Amygdala (tissue), 56 donors: ENCODE measurements at regions not wholly inside any gene's neighbourhood (a gene's known extent, or its start where the extent isn't known, plus 50 kb on each side); places are given as distances from the start of the nearest gene placed in this dataset.

ENCODE experiments used
- DNase-seq, 56 donors: peaks; one replicate each; lab custom pipeline; 2025; lab: John Stamatoyannopoulos, UW

GRCh38 chr4:155524926-155525455 is 141.7 kb upstream of the GUCY1A1 start:
- no peak for DNase-seq

DNA sequence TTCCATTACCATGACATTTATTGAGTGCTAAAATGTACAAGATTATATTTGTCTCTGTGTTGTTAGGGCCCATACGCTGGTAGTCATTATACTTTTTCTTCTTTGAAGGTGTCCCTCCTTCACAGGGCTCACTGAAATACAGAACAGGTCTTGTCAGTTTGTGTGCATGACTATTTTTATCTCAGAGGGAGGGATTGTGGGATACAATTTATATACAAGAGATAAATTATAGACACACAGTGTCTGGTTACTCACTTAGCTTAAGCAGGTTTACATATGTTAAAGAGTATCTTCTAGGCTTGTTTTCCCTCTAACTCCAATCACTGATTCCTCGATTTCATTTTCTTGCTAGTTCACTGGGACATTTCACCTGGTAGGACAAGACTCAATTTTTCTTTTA is 143.3 kb upstream of the GUCY1A1 start:
- DNase-seq: no peak

DNA sequence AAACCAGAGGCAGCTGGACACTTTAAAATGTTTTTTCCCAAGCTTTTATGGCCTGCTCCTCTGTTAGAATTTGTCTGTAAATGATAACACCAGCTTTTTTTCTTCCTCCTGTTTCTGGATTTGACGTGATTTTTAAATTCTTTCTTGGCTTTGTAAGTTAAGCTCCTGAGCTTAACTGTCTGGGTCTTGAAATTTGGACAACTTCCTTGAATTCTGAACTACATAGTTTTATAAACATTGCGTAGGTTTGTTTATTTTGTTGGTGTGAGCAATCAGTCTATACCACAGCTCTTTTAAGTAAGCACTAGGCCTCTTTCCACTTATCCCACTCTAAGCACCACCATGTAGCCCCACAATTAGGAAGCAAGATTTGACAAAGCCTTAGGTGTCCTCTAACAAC is 144.4 kb upstream of the GUCY1A1 start:
- DNase-seq: no peak

- DNase-seq: no peak
Observed at GRCh38 chr4:155521382-155521781, 144.6 kb upstream of the MAP9 start.

DNA sequence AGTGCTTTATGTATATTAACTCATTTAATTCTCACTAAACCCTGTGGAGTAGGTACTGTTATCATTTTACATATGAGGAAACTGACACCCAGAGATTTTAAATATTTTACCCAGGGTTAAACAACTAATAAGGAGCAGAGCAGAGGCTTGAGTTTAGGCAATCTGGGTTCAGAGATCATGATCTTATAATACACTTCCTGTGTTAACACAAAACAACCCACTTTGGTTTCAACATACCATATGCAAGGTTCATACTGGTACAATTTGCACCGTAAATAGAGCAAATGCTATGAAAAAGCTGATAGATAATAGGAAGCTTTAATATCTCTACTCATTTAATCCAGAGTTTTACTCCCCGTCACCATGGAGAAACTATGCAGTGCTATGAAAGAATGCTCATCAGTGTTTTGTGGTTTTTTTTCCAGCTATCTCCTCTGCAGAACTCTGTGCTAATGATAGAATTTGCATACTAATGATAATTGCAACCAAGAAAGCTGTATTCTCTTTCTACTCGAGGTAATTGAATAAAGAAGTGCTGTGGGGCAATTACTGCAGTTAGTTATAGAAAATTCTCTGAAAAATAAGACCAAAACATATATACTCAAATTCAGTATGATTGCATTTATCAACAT is 138.8 kb upstream of the MAP9 start:
- no peak for DNase-seq

DNA sequence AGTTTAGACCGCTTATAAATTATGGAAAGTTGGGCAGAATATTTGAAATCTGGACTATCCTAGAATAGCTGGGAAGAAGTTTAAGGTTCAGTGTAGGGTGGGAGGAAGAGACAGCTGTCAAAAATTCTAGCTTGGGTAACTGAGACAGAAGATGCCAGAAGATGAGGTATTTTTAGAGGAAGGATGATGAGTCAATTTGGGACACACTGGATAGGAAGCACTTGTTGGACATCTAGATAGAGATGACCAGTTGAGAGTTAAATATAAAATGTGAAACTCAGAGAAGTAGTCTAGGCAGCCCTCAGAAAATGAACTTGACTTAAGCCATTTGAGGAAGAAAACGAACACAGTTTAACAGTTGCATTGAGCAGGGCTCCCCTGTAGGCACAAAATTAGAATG is 137.9 kb upstream of the MAP9 start:
- DNase-seq: no peak

DNA sequence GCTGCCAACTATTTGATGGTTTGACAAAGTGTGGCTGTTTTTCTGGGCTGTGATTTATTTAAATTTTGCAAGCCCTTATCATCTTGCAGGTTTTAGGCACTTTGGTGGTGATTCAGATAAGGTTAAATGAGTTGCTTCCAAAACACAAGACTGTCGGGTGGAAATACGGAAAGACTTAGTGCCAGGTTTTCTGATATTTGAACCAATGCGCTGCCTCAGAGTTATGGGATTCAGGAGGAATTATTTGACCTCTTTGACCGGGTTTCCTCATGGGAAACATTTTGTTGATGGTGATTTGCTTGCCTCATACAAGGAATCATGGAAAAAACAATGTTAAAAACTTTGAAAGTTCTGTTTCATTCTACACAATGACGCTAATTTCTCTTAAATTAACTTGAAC is 136.1 kb upstream of the MAP9 start:
- no peak for DNase-seq

DNA sequence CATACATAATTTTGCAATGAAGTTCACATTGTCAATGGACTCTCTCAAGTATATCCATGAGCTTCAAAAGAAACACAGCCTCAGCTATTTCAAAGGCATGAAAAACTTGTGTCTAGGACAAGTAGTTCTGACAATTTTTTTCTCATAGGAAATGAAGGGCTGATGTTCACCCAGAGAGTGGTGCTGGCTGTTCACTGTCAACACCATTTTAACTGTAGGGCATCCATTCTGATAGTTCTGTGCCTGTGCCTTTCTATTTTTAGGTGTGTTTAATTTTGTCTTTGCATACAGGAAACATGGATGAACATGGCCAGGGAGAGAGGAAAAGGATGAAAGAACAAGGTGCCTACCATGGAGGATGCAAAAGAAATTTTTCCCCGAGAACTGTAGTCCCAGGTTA is 135.3 kb upstream of the MAP9 start:
- DNase-seq: no peak

DNA sequence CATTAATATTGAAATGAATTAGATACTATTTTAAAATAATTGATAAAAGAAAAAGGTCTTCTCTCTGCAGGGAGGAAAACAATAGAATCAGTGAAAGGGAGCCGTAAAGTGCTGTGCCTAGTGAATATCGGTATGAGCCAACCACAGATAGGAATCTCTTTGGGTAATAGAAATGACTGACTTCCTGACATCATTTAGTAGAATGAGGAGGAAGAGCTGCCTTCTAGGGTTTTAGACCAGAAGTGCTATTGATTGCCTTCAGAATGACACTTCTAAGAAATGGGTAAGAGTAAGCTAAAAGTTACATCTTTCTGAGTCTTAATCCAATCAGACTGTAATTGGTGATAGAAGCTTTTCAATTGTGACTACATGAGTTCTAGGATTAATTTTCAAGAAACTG is 134.0 kb upstream of the MAP9 start:
- no peak for DNase-seq

GRCh38 chr4:155509555-155509954 is 132.8 kb upstream of the MAP9 start:
- DNase-seq: no peak

DNA sequence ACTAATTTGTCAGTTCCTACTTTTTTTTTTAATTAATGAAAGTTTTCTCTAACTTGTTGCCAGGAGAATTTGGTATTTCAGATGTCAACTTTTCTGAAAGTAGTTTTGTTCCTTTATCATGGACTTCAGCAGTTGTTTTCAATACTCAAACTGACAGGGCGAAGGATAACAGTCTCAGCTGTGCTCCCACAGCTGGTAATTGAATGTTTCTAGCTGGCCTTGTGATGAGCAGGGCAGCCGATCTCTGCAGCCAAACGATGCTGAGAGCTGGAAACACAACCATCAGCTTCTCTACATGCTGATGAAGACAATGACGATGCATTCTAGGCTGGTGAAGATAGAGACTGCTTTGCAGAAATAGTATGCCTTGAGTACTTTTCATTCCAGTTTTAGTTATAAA is 130.0 kb upstream of the MAP9 start:
- no peak for DNase-seq

GRCh38 chr4:155505321-155505720 is 128.6 kb upstream of the MAP9 start:
- DNase-seq: no peak

DNA sequence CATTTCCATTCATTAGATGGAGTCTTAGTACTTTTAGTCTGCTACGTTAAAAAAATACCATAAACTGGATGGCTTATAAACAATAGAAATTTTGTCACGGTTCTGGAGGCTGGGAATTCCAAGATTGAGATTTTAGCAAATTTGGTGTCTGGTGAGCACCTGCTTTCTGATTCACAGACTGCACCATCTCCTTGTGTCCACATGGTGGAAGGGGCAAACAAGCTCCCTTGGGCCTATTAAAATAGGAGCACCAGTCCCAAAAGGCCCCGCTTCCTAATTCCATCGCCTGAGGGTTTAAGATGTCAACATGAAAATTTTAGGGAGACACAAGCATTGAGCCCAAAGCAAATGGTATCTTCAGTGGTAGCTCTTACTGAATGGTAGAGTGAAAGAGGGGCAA is 120.5 kb upstream of the MAP9 start:
- DNase-seq: no peak

GRCh38 chr4:155496294-155496626 is 119.5 kb upstream of the MAP9 start:
- no peak for DNase-seq

- DNase-seq: no peak
Observed at GRCh38 chr4:155495572-155496293, 119.0 kb upstream of the MAP9 start.

GRCh38 chr4:155494037-155494718 is 117.4 kb upstream of the MAP9 start:
- no peak for DNase-seq

DNA sequence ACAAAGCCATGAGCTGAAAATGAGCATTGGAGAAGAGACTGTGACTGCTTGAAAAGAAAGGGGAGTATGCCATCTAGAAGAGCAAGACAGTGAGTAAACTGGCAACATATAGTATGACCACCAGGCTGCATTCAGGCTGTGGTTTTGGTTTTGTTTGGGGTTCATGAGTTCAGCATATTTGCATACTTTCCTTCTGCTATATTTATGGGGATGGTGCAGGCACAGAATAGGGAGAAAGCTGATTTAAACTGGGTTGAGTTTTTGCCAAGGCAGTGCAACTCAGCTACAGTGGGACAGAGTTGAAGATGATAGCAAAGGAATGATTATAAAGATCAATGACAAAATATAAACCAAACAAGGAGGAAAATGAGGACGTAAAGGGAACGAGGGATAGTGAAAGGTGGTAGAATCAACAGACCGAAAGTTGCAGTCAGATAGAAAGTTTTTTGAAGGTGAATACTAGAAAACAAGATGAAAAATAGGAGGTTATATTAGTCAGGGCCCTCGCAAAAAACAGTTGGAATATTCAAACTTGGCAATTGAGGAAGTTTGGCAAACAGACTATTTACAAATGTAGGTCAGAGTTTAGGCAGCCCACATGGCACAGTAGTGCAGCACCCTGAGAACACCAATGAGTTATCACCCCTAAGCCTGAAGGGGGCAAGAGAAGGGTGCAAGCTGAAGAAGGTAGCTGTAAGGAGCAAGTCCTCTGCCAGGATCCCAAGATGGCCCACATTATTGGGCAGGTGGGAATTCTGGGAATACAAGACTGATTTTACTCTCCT is 114.8 kb upstream of the MAP9 start:
- DNase-seq: no peak

- DNase-seq: no peak
Observed at GRCh38 chr4:155489271-155489670, 112.5 kb upstream of the MAP9 start.

- DNase-seq: no peak
Observed at GRCh38 chr4:155488691-155489090, 111.9 kb upstream of the MAP9 start.

- DNase-seq: no peak
Observed at GRCh38 chr4:155487210-155487609, 110.4 kb upstream of the MAP9 start.

GRCh38 chr4:155481150-155481549 is 104.4 kb upstream of the MAP9 start:
- no peak for DNase-seq
